Lower lobe of right lung (tissue), 2 donors: ENCODE measurements at regions not wholly inside any gene's neighbourhood (a gene's known extent, or its start where the extent isn't known, plus 50 kb on each side); places are given as distances from the start of the nearest gene placed in this dataset.

Experiments
- ATAC-seq, 2 donors: fragments of 200-7000 bp; cut with Tn5 transposase; one replicate each; pipeline ENCODE4 v1.9.1; 2020 to 2022; ENCODE audit warnings: mild to moderate bottlenecking in 2 of 2, moderate library complexity in 2 of 2
- DNase-seq: peaks from one replicate; pipeline ENCODE4 v3.0.0-alpha.2; 2020
- H3K27ac ChIP-seq: fragments of 200-600 bp; one replicate; pipeline ENCODE4 v1.8.0; 2022
- H3K27me3 ChIP-seq: fragments of 200-600 bp; one replicate; pipeline ENCODE4 v1.8.0; 2022; ENCODE audit warnings: low read depth
- H3K36me3 ChIP-seq: fragments of 200-600 bp; one replicate; pipeline ENCODE4 v1.8.0; 2022; ENCODE audit warnings: mild to moderate bottlenecking
- H3K4me1 ChIP-seq: fragments of 200-600 bp; one replicate; pipeline ENCODE4 v1.8.0; 2022
- H3K4me3 ChIP-seq: fragments of 200-600 bp; one replicate; pipeline ENCODE4 v1.8.0; 2022; ENCODE audit warnings: mild to moderate bottlenecking
- H3K9me3 ChIP-seq: fragments of 200-600 bp; one replicate; pipeline ENCODE4 v1.8.0; 2022
- CTCF ChIP-seq: fragments of 200-600 bp; IDR thresholded peaks from one replicate; pipeline ENCODE4 v1.8.0; 2022; ENCODE audit warnings: antibody characterized with exemption, mild to moderate bottlenecking
- intact Hi-C: fragments of 100-400 bp; cut with DNase I; formaldehyde crosslinking; loops from one replicate; pipeline ENCODE4 v1.11.0; 2022
- donor health status: DM: no; HTN: yes; CAD: no; lungs with severe emphysema.

- DNase-seq, result no peak
- Histone ChIP-seq H3K27ac (peak overlapping the region; percentile 75), H3K27me3 (no peaks in the 10 kb centered on the region), H3K36me3 (no peaks in the 10 kb centered on the region), H3K4me1 (peaks cover 35% of the 10 kb centered on the region), H3K9me3 (peaks cover 3% of the 10 kb centered on the region), H3K4me3 (no peak overlapping the region)
- ATAC-seq, result no peak
- no peak for TF ChIP-seq CTCF
- intact Hi-C loops, result no loop called here
Observed at GRCh38 chr15:67916565-67916964, 76.7 kb upstream of the RNU6-1 start.

GRCh38 chr15:67917037-67917436 is 77.2 kb upstream of the RNU6-1 start:
- no peak for TF ChIP-seq CTCF
- Histone ChIP-seq H3K27ac (peak overlapping the region; percentile 75), H3K4me1 (peaks cover 35% of the 10 kb centered on the region), H3K9me3 (peaks cover 3% of the 10 kb centered on the region), H3K4me3 (no peak overlapping the region), H3K36me3 (no peaks in the 10 kb centered on the region), H3K27me3 (no peaks in the 10 kb centered on the region)
- no peak for DNase-seq
- intact Hi-C loops, result no loop called here
- peak in 1 of 2 donors; percentile 48 for ATAC-seq

GRCh38 chr15:67917636-67918035 is 77.8 kb upstream of the RNU6-1 start:
- DNase-seq (no peak), ATAC-seq (no peak)
- Histone ChIP-seq H3K36me3 (no peaks in the 10 kb centered on the region), H3K4me3 (no peak overlapping the region), H3K9me3 (peaks cover 3% of the 10 kb centered on the region), H3K27ac (no peak overlapping the region), H3K4me1 (peaks cover 35% of the 10 kb centered on the region), H3K27me3 (no peaks in the 10 kb centered on the region)
- no peak for TF ChIP-seq CTCF
- intact Hi-C loops, result no loop called here

GRCh38 chr15:67918205-67918861 is 78.5 kb upstream of the RNU6-1 start:
- TF ChIP-seq CTCF, result no peak

GRCh38 chr15:67920524-67921240 is 80.8 kb upstream of the RNU6-1 start:
- ATAC-seq (no peak), DNase-seq (no peak)
- Histone ChIP-seq H3K9me3 (peaks cover 3% of the 10 kb centered on the region), H3K4me1 (peaks cover 15% of the 10 kb centered on the region), H3K27me3 (no peaks in the 10 kb centered on the region), H3K4me3 (no peak overlapping the region), H3K27ac (no peak overlapping the region), H3K36me3 (no peaks in the 10 kb centered on the region)
- intact Hi-C loops, result no loop called here
- no peak for TF ChIP-seq CTCF

More at GRCh38 chr15:67918205-67918861, 78.5 kb upstream of the RNU6-1 start:
- no peak overlapping the region for H3K4me3 ChIP-seq
- peaks cover 35% of the 10 kb centered on the region for H3K4me1 ChIP-seq
- DNase-seq (no peak), ATAC-seq (no peak)
- no peaks in the 10 kb centered on the region for H3K27me3 ChIP-seq
- peaks cover 3% of the 10 kb centered on the region for H3K9me3 ChIP-seq
- intact Hi-C loops, result no loop called here
- H3K27ac ChIP-seq, result no peak overlapping the region
- H3K36me3 ChIP-seq, result no peaks in the 10 kb centered on the region
